HepG2 (cell line): ENCODE measurements at regions not wholly inside any gene's neighbourhood (a gene's known extent, or its start where the extent isn't known, plus 50 kb on each side); places are given as distances from the start of the nearest gene placed in this dataset.

Source experiments
- ATAC-seq: fragments of 200-7000 bp; cut with Tn5 transposase; 3 replicates; pipeline ENCODE4 v1.9.1; 2020; ENCODE audit warnings: mild to moderate bottlenecking, moderate library complexity
- BruUV-seq: library from RNA; stranded (reverse); fragments of 400-500 nt; replicated peaks from 2 replicates; lab custom pipeline; 2021; lab: Mats Ljungman, UMichigan
- CTCF ChIA-PET: fragments of 300-600 bp; formaldehyde crosslinking; extraction: SDS; loops from one replicate; lab custom pipeline; 2021; ENCODE audit warnings: low total read pairs, inconsistent platforms, low intra/inter-chr PET ratio; lab: Yijun Ruan, JAX
- POLR2A ChIA-PET: fragments of 350-600 bp; sonication (Branson Sonifier 250); formaldehyde crosslinking; loops from one replicate; lab custom pipeline; 2020; ENCODE audit warnings: antibody characterized with exemption, inconsistent platforms; lab: Yijun Ruan, JAX
- DNase-seq: peaks from one replicate; pipeline ENCODE4 v3.0.0-alpha.2; 2015; ENCODE audit warnings: low spot score
- FAIRE-seq: peaks from 3 replicates; lab custom pipeline; 2011; peaks lifted over from hg19 to GRCh38; lab: Jason Lieb, UNC
- H2AFZ ChIP-seq: one replicate; pipeline ENCODE4 v1.6.1; 2011; ENCODE audit warnings: low read length, inconsistent platforms
- H3K27ac ChIP-seq: fragments of 300-600 bp; 3 replicates; pipeline ENCODE4 v1.8.0; 2011; ENCODE audit warnings: mixed run types, mild to moderate bottlenecking, mixed read lengths, low read length, inconsistent platforms; ENCODE audit not compliant: insufficient read depth; ENCODE audit errors: extremely low read length
- H3K27me3 ChIP-seq, 2 experiments: fragments of 200-600 bp in 1 of 2; 2 replicates in 1 of 2; 3 replicates in 1 of 2; pipeline versions ENCODE4 v1.6.0 to v1.8.0; 2011; ENCODE audit warnings: low read length in 2 of 2, mild to moderate bottlenecking in 2 of 2, moderate library complexity in 2 of 2, inconsistent platforms in 1 of 2; ENCODE audit not compliant: insufficient read depth in 2 of 2, control insufficient read depth in 1 of 2
- H3K36me3 ChIP-seq, 2 experiments: fragments of 200-600 bp in 1 of 2; replicated peaks in 1 of 2; 2 replicates in 1 of 2; 3 replicates in 1 of 2; pipeline versions ENCODE4 v1.5.1 to v1.8.0; 2011; ENCODE audit warnings: low read length in 2 of 2, inconsistent platforms in 1 of 2; ENCODE audit not compliant: insufficient read depth in 2 of 2, control insufficient read depth in 1 of 2
- H3K4me1 ChIP-seq: 2 replicates; pipeline ENCODE4 v1.5.1; 2012; ENCODE audit warnings: low read length, inconsistent platforms; ENCODE audit not compliant: insufficient read depth
- H3K4me2 ChIP-seq: 2 replicates; pipeline ENCODE4 v1.6.0; 2011; ENCODE audit warnings: low read depth, low read length, inconsistent platforms
- H3K4me3 ChIP-seq, 3 experiments: fragments of 200-600 bp in 1 of 3; sonication (generic), shearing (Covaris generic) in 1 of 3; replicated peaks in 1 of 3; 2 replicates each; pipeline ENCODE4 v1.5.1; 2011 to 2016; ENCODE audit warnings: low read length in 3 of 3, inconsistent platforms in 2 of 3, low read depth in 2 of 3, mild to moderate bottlenecking in 2 of 3, control low read depth in 1 of 3, mixed read lengths in 1 of 3; ENCODE audit not compliant: insufficient read depth in 1 of 3
- H3K79me2 ChIP-seq: one replicate; pipeline ENCODE4 v1.6.1; 2011; ENCODE audit warnings: low read length, inconsistent platforms; ENCODE audit not compliant: insufficient read depth
- H3K9ac ChIP-seq: 2 replicates; pipeline ENCODE4 v1.6.0; 2011; ENCODE audit warnings: mild to moderate bottlenecking, low read depth, low read length, inconsistent platforms; ENCODE audit not compliant: insufficient read depth
- H3K9me3 ChIP-seq: 2 replicates; pipeline ENCODE4 v1.5.1; 2012; ENCODE audit warnings: mild to moderate bottlenecking, low read length
- H4K20me1 ChIP-seq: 2 replicates; pipeline ENCODE4 v1.6.0; 2011; ENCODE audit warnings: inconsistent platforms, mild to moderate bottlenecking, low read length, moderate library complexity; ENCODE audit not compliant: insufficient read depth
- HES4 ChIP-seq: sonication (generic); formaldehyde crosslinking; IDR thresholded peaks from 2 replicates; pipeline ENCODE4 v1.9.0; 2021; ENCODE audit warnings: mild to moderate bottlenecking, missing genetic modification reagents, borderline replicate concordance
- POLR2AphosphoS5 ChIP-seq: IDR thresholded peaks from 2 replicates; pipeline ENCODE4 v1.6.1; 2012; ENCODE audit warnings: low read depth, low read length
- SNAI1 ChIP-seq: sonication (generic); formaldehyde crosslinking; IDR thresholded peaks from 2 replicates; pipeline ENCODE4 v1.5.0; 2020; ENCODE audit warnings: mild to moderate bottlenecking, missing genetic modification reagents, borderline replicate concordance
- ZNF569 ChIP-seq: sonication (generic); formaldehyde crosslinking; IDR thresholded peaks from 2 replicates; pipeline ENCODE4 v1.5.0; 2020; ENCODE audit warnings: mild to moderate bottlenecking, missing genetic modification reagents, moderate library complexity, borderline replicate concordance
- ZNF883 ChIP-seq: sonication (generic); formaldehyde crosslinking; IDR thresholded peaks from 2 replicates; pipeline ENCODE4 v1.5.1; 2020; ENCODE audit warnings: mild to moderate bottlenecking, missing genetic modification reagents; ENCODE audit errors: not compliant biosample characterization
- ZSCAN21 ChIP-seq: sonication (generic); formaldehyde crosslinking; IDR thresholded peaks from 2 replicates; pipeline ENCODE4 v1.8.0; 2022; ENCODE audit warnings: mild to moderate bottlenecking, missing genetic modification reagents, moderate library complexity, borderline replicate concordance
- in situ Hi-C: cut with HindIII; loops from 2 replicates; pipeline ENCODE4 v1.10.0; 2017; ENCODE audit warnings: low pct_unique_long_range_greater_than_20kb; ENCODE audit not compliant: extremely low pct_ligation_motif_present
- intact Hi-C: fragments of 100-400 bp; cut with micrococcal nuclease; formaldehyde crosslinking; loops from one replicate; pipeline ENCODE4 v1.10.0; 2022; ENCODE audit not compliant: unreplicated experiment
- TF ChIP-seq, protein P1 (sequence below): IDR thresholded peaks from 2 replicates; pipeline ENCODE4 v1.4.0; 2020; ENCODE audit warnings: mild to moderate bottlenecking, missing genetic modification reagents

DNA sequence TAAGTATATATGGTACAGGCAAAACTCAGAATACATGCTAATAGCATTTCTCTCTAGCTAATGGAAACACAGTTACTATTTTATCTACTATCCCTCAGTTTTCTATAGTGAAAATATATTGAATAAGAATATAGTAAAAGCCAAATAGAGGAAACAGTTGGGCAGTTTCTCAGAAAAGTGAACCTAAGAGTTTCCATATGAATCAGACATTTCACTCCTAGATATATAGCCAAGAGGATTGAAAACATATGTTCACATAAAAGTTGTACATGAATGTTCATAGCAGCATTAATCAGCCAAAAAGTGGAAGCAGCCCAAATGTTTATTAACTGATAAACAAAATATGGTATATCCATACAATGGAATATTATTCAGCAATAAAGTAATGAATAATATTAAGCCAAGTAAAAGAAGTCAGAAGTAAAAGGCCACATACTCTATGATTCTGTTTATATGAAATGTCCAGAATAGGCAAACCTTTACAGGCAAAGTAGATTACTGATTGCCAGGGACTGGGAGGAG is 134.6 kb downstream of the CYB561 start:
- peaks cover 0 to 8% of the 10 kb centered on the region in 2 experiments; a peak in 3 of 5 replicates for H3K27me3 ChIP-seq
- no peak overlapping the region for H3K27ac ChIP-seq
- H3K79me2 ChIP-seq: no peaks in the 10 kb centered on the region
- H3K4me1 ChIP-seq: no peaks in the 10 kb centered on the region
- in situ Hi-C loops (no loop called here), intact Hi-C loops (no loop called here)
- CTCF ChIA-PET: no interaction called here
- no peak overlapping the region for H3K4me3 ChIP-seq
- POLR2A ChIA-PET: no interaction called here
- H3K36me3 ChIP-seq: no peaks in the 10 kb centered on the region
- BruUV-seq: no TSS peak
- H4K20me1 ChIP-seq: no peaks in the 10 kb centered on the region
- FAIRE-seq: no peak
- no peak overlapping the region for H3K4me2 ChIP-seq
- no peak for DNase-seq
- no peak for ATAC-seq
- H2AFZ ChIP-seq: no peak overlapping the region
- H3K9ac ChIP-seq: no peak overlapping the region
- no peaks in the 10 kb centered on the region for H3K9me3 ChIP-seq
- TF ChIP-seq ZNF883 (CRISPR knock-in tag) (no peak), HES4 (CRISPR knock-in tag) (no peak), SNAI1 (no peak), ZSCAN21 (no peak), ZNF569 (CRISPR knock-in tag) (no peak), POLR2AphosphoS5 (no peak)
- TF ChIP-seq, protein P1, sequence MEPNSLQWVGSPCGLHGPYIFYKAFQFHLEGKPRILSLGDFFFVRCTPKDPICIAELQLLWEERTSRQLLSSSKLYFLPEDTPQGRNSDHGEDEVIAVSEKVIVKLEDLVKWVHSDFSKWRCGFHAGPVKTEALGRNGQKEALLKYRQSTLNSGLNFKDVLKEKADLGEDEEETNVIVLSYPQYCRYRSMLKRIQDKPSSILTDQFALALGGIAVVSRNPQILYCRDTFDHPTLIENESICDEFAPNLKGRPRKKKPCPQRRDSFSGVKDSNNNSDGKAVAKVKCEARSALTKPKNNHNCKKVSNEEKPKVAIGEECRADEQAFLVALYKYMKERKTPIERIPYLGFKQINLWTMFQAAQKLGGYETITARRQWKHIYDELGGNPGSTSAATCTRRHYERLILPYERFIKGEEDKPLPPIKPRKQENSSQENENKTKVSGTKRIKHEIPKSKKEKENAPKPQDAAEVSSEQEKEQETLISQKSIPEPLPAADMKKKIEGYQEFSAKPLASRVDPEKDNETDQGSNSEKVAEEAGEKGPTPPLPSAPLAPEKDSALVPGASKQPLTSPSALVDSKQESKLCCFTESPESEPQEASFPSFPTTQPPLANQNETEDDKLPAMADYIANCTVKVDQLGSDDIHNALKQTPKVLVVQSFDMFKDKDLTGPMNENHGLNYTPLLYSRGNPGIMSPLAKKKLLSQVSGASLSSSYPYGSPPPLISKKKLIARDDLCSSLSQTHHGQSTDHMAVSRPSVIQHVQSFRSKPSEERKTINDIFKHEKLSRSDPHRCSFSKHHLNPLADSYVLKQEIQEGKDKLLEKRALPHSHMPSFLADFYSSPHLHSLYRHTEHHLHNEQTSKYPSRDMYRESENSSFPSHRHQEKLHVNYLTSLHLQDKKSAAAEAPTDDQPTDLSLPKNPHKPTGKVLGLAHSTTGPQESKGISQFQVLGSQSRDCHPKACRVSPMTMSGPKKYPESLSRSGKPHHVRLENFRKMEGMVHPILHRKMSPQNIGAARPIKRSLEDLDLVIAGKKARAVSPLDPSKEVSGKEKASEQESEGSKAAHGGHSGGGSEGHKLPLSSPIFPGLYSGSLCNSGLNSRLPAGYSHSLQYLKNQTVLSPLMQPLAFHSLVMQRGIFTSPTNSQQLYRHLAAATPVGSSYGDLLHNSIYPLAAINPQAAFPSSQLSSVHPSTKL (CRISPR knock-in tag): no peak
